HFFc6 (cell line): ENCODE measurements at regions not wholly inside any gene's neighbourhood (a gene's known extent, or its start where the extent isn't known, plus 50 kb on each side); places are given as distances from the start of the nearest gene placed in this dataset.

Experiments used
- DNase-seq: peaks from one replicate; pipeline ENCODE4 v3.0.0-alpha.2; 2018
- H3K27ac Mint-ChIP-seq: 2 replicates; pipeline ENCODE4 v1.8.0; 2020; ENCODE audit warnings: mild to moderate bottlenecking, mixed read lengths
- H3K27me3 Mint-ChIP-seq: 2 replicates; pipeline ENCODE4 v1.8.0; 2021; ENCODE audit warnings: mild to moderate bottlenecking, moderate library complexity, mixed read lengths; ENCODE audit not compliant: insufficient read depth
- H3K36me3 Mint-ChIP-seq: 2 replicates; pipeline ENCODE4 v1.8.0; 2021; ENCODE audit warnings: low read depth, mixed read lengths
- H3K4me1 Mint-ChIP-seq: 2 replicates; pipeline ENCODE4 v1.8.0; 2020; ENCODE audit warnings: low read depth, mixed read lengths
- H3K4me3 Mint-ChIP-seq: 2 replicates; pipeline ENCODE4 v1.8.0; 2020; ENCODE audit warnings: mild to moderate bottlenecking, moderate library complexity, mixed read lengths
- H3K9me3 Mint-ChIP-seq: 2 replicates; pipeline ENCODE4 v1.8.0; 2020; ENCODE audit warnings: mild to moderate bottlenecking, mixed read lengths
- TF ChIP-seq, protein P1 (sequence below): fragments of 200-600 bp; sonication (generic); IDR thresholded peaks from 2 replicates; pipeline ENCODE4 v1.5.0; 2021; ENCODE audit warnings: antibody characterized with exemption, mild to moderate bottlenecking

DNA sequence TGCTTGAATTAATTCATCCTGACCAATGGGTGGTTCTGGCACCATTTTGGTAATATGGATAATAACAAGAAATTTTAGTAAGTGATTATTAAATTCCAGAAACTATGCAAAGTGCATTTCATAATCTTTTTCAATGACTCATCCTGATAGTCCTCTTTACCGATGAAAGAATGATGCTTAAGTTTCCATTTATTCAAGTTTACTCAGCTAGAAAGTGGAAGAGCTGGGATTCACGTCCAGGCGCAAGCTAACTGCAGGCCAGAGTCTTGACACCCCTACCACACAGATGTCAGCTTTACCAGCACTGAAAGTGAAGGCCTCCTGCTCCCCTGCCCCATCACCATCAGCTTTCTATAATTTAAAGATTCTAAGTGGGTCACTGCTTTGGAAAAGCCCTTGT lies 493.5 kb upstream of the WWC1 start:
- Mint-ChIP-seq H3K4me3 (no peak overlapping the region), H3K27me3 (no peaks in the 10 kb centered on the region), H3K27ac (no peak overlapping the region), H3K4me1 (peaks cover 15% of the 10 kb centered on the region), H3K36me3 (no peaks in the 10 kb centered on the region), H3K9me3 (no peaks in the 10 kb centered on the region)
- DNase-seq = no peak
- TF ChIP-seq, protein P1, sequence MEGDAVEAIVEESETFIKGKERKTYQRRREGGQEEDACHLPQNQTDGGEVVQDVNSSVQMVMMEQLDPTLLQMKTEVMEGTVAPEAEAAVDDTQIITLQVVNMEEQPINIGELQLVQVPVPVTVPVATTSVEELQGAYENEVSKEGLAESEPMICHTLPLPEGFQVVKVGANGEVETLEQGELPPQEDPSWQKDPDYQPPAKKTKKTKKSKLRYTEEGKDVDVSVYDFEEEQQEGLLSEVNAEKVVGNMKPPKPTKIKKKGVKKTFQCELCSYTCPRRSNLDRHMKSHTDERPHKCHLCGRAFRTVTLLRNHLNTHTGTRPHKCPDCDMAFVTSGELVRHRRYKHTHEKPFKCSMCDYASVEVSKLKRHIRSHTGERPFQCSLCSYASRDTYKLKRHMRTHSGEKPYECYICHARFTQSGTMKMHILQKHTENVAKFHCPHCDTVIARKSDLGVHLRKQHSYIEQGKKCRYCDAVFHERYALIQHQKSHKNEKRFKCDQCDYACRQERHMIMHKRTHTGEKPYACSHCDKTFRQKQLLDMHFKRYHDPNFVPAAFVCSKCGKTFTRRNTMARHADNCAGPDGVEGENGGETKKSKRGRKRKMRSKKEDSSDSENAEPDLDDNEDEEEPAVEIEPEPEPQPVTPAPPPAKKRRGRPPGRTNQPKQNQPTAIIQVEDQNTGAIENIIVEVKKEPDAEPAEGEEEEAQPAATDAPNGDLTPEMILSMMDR = no peak

DNA sequence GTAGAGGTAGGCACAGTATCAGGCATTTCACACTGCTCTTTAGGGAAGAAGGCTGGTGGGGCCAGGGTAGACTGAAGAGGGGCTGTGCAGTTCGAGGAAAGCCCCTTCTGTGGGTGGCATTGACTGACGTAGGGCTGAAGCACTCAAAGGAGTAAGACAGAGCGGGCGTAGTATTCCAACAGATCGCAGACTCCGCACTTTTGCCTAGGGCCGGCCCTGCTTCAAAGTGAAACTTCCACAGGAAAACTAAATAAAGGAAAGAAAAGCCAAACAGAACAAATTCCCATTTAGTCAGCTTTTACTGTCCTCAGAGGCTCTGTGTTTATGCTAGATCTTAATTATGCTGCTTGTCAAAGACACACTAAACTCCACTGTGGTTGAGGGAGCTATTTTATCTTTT lies 493.0 kb upstream of the WWC1 start:
- Mint-ChIP-seq H3K27me3 (no peaks in the 10 kb centered on the region; the same call in 1 of the 2 replicates), H3K27ac (no peak overlapping the region), H3K4me3 (no peak overlapping the region), H3K36me3 (no peaks in the 10 kb centered on the region), H3K4me1 (peaks cover 20% of the 10 kb centered on the region), H3K9me3 (no peaks in the 10 kb centered on the region)
- DNase-seq = no peak
- TF ChIP-seq, protein P1 = no peak

DNA sequence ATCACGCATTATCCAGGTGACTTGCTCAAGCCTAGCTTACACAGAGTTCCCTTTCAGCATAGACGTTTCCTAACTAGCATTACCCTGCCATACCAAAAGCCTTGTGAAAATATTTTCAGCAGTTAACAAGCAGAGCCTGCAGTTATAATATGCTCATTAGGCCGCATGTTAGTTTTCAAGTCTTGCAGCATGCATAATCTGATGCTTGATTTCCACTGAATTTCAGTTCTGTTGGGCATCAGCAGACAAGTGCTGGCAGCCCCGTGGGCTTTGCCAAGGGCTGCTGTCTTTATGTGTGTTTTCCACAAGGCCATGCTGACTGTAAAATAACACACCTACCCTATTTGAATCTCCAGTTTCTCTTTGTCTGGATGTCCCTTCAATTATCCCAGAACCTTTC lies 491.0 kb upstream of the WWC1 start:
- no peaks in the 10 kb centered on the region; the same call in 1 of the 2 replicates for H3K27me3 Mint-ChIP-seq
- no peaks in the 10 kb centered on the region for H3K9me3 Mint-ChIP-seq
- H3K27ac Mint-ChIP-seq = no peak overlapping the region
- TF ChIP-seq, protein P1 = no peak
- H3K4me1 Mint-ChIP-seq = peaks cover 22% of the 10 kb centered on the region
- H3K36me3 Mint-ChIP-seq = no peaks in the 10 kb centered on the region
- no peak overlapping the region for H3K4me3 Mint-ChIP-seq
- DNase-seq = no peak

DNA sequence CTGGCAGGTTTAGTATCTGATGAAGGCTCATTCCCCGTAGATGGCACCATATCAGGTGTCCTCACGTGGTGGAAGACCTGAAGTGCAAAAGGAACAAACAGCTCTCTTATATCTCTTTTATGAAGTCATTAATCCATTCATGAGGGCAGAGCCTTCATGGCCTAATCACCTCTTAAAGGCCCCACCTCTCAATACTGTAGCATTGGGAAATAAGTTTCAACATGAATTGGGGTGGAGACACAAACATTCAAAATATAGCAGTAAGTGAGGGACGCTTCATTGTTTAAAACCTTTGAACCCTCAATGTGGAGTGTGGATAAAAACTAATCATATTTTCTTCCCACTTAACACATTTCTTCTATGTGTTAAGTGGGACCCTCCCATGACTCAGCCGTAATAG lies 489.4 kb upstream of the WWC1 start:
- no peak overlapping the region for H3K4me3 Mint-ChIP-seq
- no peaks in the 10 kb centered on the region for H3K36me3 Mint-ChIP-seq
- no peaks in the 10 kb centered on the region for H3K9me3 Mint-ChIP-seq
- H3K27me3 Mint-ChIP-seq = no peaks in the 10 kb centered on the region; the same call in 1 of the 2 replicates
- no peak for DNase-seq
- no peak overlapping the region for H3K27ac Mint-ChIP-seq
- peaks cover 22% of the 10 kb centered on the region for H3K4me1 Mint-ChIP-seq
- TF ChIP-seq, protein P1 = no peak

DNA sequence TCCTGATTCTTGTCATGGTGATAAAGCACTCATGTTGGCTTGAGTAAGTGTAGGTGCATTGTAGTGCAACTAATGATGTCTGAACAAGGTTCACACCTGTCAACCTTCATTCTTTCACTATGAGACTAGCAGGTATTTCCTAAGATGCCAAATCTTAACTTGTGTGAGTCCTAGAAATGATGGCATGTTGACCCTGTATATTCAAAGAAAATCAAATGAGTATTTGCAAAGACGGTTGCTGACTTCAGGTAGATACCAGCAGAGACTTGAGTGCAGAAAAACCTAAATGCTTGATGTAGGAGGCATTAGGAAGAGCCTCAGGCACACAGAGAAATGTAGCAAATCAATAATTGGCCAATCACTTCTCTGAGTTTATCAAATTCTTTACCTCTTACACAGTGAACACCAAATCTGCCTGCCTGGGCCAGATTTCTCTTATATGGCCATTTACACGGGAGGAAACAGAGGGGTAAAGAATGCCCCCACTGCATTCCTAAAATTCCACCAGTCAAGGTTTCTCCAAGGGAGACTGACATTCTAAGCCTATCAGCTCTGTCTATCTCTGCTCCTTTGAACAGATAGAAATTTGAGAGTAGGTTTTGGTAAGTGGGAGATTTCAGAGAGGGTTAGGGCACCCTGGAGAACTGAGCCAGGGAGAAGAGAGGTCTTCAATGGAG lies 488.6 kb upstream of the WWC1 start:
- Mint-ChIP-seq H3K27me3 (no peaks in the 10 kb centered on the region; the same call in 1 of the 2 replicates), H3K4me3 (no peak overlapping the region), H3K4me1 (peaks cover 19% of the 10 kb centered on the region), H3K9me3 (no peaks in the 10 kb centered on the region), H3K36me3 (no peaks in the 10 kb centered on the region), H3K27ac (no peak overlapping the region)
- TF ChIP-seq, protein P1 = no peak
- no peak for DNase-seq
